K562 (cell line): ENCODE measurements at regions not wholly inside any gene's neighbourhood (a gene's known extent, or its start where the extent isn't known, plus 50 kb on each side); places are given as distances from the start of the nearest gene placed in this dataset.

Source experiments
- ATAC-seq: fragments of 200-7000 bp; cut with Tn5 transposase; 3 replicates; pipeline ENCODE4 v1.9.1; 2020; ENCODE audit warnings: moderate library complexity
- BruUV-seq: library from RNA; stranded (reverse); fragments of 400-500 nt; replicated peaks from 2 replicates; lab custom pipeline; 2021; lab: Mats Ljungman, UMichigan
- CTCF ChIA-PET: fragments of 300-600 bp; formaldehyde crosslinking; extraction: SDS; loops from one replicate; lab custom pipeline; 2021; ENCODE audit warnings: low intra/inter-chr PET ratio; lab: Yijun Ruan, JAX
- POLR2A ChIA-PET: fragments of 300-600, 350-650 bp; sonication (Branson Sonifier 250); formaldehyde crosslinking; extraction: SDS; loops from one replicate; lab custom pipeline; 2021; ENCODE audit warnings: antibody characterized with exemption, inconsistent platforms; lab: Yijun Ruan, JAX
- DNase-seq, 4 experiments: peaks; one replicate each; pipeline versions ENCODE4 v3.0.0 to v3.0.0-alpha.2; 2011 to 2018; ENCODE audit warnings: low spot score in 3 of 4, mixed read lengths in 3 of 4; ENCODE audit errors: extremely low read depth in 1 of 4
- FAIRE-seq: peaks from 2 replicates; lab custom pipeline; 2011; peaks lifted over from hg19 to GRCh38; lab: Jason Lieb, UNC
- H2AFZ ChIP-seq: 2 replicates; pipeline ENCODE4 v1.6.0; 2011; ENCODE audit warnings: low read depth, low read length, control low read depth, inconsistent platforms
- H3K27ac ChIP-seq: fragments of 200-600 bp; 3 replicates; pipeline ENCODE4 v1.8.0; 2011; ENCODE audit warnings: low read depth, mild to moderate bottlenecking, control low read depth, inconsistent platforms, low read length, moderate library complexity, mixed read lengths; ENCODE audit errors: extremely low read depth
- H3K27me3 ChIP-seq, 2 experiments: fragments of 300-600 bp in 1 of 2; 2 replicates in 1 of 2; 3 replicates in 1 of 2; pipeline versions ENCODE4 v1.6.0 to v1.8.0; 2011; ENCODE audit warnings: inconsistent platforms in 2 of 2, low read length in 2 of 2, mild to moderate bottlenecking in 1 of 2, mixed read lengths in 1 of 2, moderate library complexity in 1 of 2; ENCODE audit not compliant: control insufficient read depth in 2 of 2, insufficient read depth in 2 of 2
- H3K36me3 ChIP-seq: fragments of 300-600 bp; 3 replicates; pipeline ENCODE4 v1.8.0; 2011; ENCODE audit warnings: mild to moderate bottlenecking, low read length, inconsistent platforms; ENCODE audit not compliant: control insufficient read depth, insufficient read depth
- H3K4me1 ChIP-seq, 2 experiments: fragments of 200-600 bp in 1 of 2; replicated peaks in 1 of 2; 2 replicates in 1 of 2; 3 replicates in 1 of 2; pipeline versions ENCODE4 v1.5.1 to v1.8.0; 2011; ENCODE audit warnings: inconsistent platforms in 2 of 2, low read length in 2 of 2, mild to moderate bottlenecking in 1 of 2, mixed read lengths in 1 of 2, moderate library complexity in 1 of 2; ENCODE audit not compliant: control insufficient read depth in 2 of 2, insufficient read depth in 2 of 2
- H3K4me2 ChIP-seq: 2 replicates; pipeline ENCODE4 v1.6.1; 2011; ENCODE audit warnings: low read length, control low read depth, inconsistent platforms, mixed read lengths; ENCODE audit not compliant: insufficient read depth
- H3K4me3 ChIP-seq: fragments of 200-600 bp; sonication (generic), shearing (Covaris generic); 2 replicates; pipeline ENCODE4 v1.5.1; 2016; ENCODE audit warnings: control low read depth, inconsistent platforms
- H3K79me2 ChIP-seq: fragments of 200-600 bp; 3 replicates; pipeline ENCODE4 v1.8.0; 2011; ENCODE audit warnings: low read length, inconsistent platforms; ENCODE audit not compliant: control insufficient read depth, insufficient read depth
- H3K9ac ChIP-seq, 2 experiments: 2 replicates each; pipeline versions ENCODE4 v1.6.0 to v1.6.1; 2011; ENCODE audit warnings: low read depth in 2 of 2, low read length in 2 of 2, control low read depth in 1 of 2, inconsistent platforms in 1 of 2, mild to moderate bottlenecking in 1 of 2, mixed read lengths in 1 of 2; ENCODE audit not compliant: insufficient read depth in 1 of 2
- H3K9me1 ChIP-seq: one replicate; pipeline ENCODE4 v1.6.0; 2011; ENCODE audit warnings: inconsistent platforms, mild to moderate bottlenecking, low read length, moderate library complexity; ENCODE audit not compliant: control insufficient read depth, insufficient read depth
- H3K9me3 ChIP-seq: replicated peaks from 2 replicates; pipeline ENCODE4 v1.5.1; 2011; ENCODE audit warnings: low read depth, low read length, inconsistent platforms; ENCODE audit not compliant: control insufficient read depth, insufficient read depth
- H4K20me1 ChIP-seq: replicated peaks from 2 replicates; pipeline ENCODE4 v1.6.1; 2011; ENCODE audit warnings: low read length, inconsistent platforms, mixed read lengths; ENCODE audit not compliant: control insufficient read depth, insufficient read depth
- CHD4 ChIP-seq: fragments of 200-600 bp; sonication (generic); IDR thresholded peaks from 3 replicates; pipeline ENCODE4 v1.6.1; 2012; ENCODE audit warnings: low read depth, mild to moderate bottlenecking, mixed read lengths, low read length, inconsistent platforms; ENCODE audit not compliant: insufficient read depth, insufficient replicate concordance, poor library complexity, severe bottlenecking
- CREB5 ChIP-seq: fragments of 250-450 bp; sonication (Bioruptor Pico); IDR thresholded peaks from 2 replicates; pipeline ENCODE4 v1.5.0; 2020; ENCODE audit warnings: mild to moderate bottlenecking
- CTCFL ChIP-seq: IDR thresholded peaks from 2 replicates; pipeline ENCODE4 v1.6.1; 2011; ENCODE audit warnings: borderline replicate concordance, low read depth, mild to moderate bottlenecking, moderate library complexity, low read length; ENCODE audit not compliant: insufficient read depth, poor library complexity, severe bottlenecking
- LARP7 ChIP-seq: fragments of 450-650 bp; IDR thresholded peaks from 2 replicates; pipeline ENCODE4 v1.6.1; 2016
- MYBL2 ChIP-seq, 2 experiments: fragments of 450-650 bp in 1 of 2; sonication (generic) in 1 of 2; formaldehyde crosslinking in 1 of 2; IDR thresholded peaks; 2 replicates each; pipeline versions ENCODE4 v1.6.1 to v1.8.1; 2017 to 2022; ENCODE audit warnings: borderline replicate concordance in 1 of 2, inconsistent platforms in 1 of 2, low read depth in 1 of 2, mild to moderate bottlenecking in 1 of 2, missing genetic modification reagents in 1 of 2, moderate library complexity in 1 of 2
- NFATC3 ChIP-seq: fragments of 450-650 bp; IDR thresholded peaks from 2 replicates; pipeline ENCODE4 v1.6.1; 2017; ENCODE audit warnings: mild to moderate bottlenecking
- RBM34 ChIP-seq: fragments of 200-400 bp; formaldehyde crosslinking; IDR thresholded peaks from 2 replicates; pipeline ENCODE4 v1.6.1; 2018; ENCODE audit warnings: low read length, borderline replicate concordance; ENCODE audit not compliant: insufficient read depth
- UBTF ChIP-seq, 2 experiments: IDR thresholded peaks; 2 replicates each; pipeline ENCODE4 v1.6.1; 2012; ENCODE audit warnings: improper control_type of control experiment in 2 of 2, low read depth in 2 of 2, low read length in 2 of 2, borderline replicate concordance in 1 of 2
- ZNF79 ChIP-seq: fragments of 250-450 bp; sonication (Bioruptor Pico); IDR thresholded peaks from 2 replicates; pipeline ENCODE4 v1.4.0; 2020; ENCODE audit warnings: low read depth, mild to moderate bottlenecking, moderate library complexity
- WGBS: fragments of 100-300 bp; shearing (Covaris generic); methylation state at CpG from one replicate; pipeline ENCODE4 v1.1.6; 2016; ENCODE audit warnings: low coverage, mixed read lengths; ENCODE audit not compliant: insufficient coverage; ENCODE audit errors: missing lambda C conversion rate; 5-methylcytosine and 5-hydroxymethylcytosine counted together
- in situ Hi-C: fragments of 300-500 bp; cut with MboI; formaldehyde crosslinking; loops from 4 replicates; pipeline ENCODE4 v1.15.0; 2018; ENCODE audit warnings: inconsistent platforms, mixed read lengths
- intact Hi-C: fragments of 100-400 bp; cut with micrococcal nuclease; formaldehyde crosslinking; loops from 2 replicates; pipeline ENCODE4 v1.14.2; 2022
- TF ChIP-seq, protein P1 (sequence below): fragments of 250-450 bp; sonication (Bioruptor Pico); IDR thresholded peaks from 2 replicates; pipeline ENCODE4 v1.9.0; 2021; ENCODE audit warnings: mild to moderate bottlenecking
- TF ChIP-seq, protein P2 (sequence below): sonication (generic); formaldehyde crosslinking; IDR thresholded peaks from 2 replicates; pipeline ENCODE4 v1.8.1; 2023; ENCODE audit warnings: mild to moderate bottlenecking, missing genetic modification reagents

DNA sequence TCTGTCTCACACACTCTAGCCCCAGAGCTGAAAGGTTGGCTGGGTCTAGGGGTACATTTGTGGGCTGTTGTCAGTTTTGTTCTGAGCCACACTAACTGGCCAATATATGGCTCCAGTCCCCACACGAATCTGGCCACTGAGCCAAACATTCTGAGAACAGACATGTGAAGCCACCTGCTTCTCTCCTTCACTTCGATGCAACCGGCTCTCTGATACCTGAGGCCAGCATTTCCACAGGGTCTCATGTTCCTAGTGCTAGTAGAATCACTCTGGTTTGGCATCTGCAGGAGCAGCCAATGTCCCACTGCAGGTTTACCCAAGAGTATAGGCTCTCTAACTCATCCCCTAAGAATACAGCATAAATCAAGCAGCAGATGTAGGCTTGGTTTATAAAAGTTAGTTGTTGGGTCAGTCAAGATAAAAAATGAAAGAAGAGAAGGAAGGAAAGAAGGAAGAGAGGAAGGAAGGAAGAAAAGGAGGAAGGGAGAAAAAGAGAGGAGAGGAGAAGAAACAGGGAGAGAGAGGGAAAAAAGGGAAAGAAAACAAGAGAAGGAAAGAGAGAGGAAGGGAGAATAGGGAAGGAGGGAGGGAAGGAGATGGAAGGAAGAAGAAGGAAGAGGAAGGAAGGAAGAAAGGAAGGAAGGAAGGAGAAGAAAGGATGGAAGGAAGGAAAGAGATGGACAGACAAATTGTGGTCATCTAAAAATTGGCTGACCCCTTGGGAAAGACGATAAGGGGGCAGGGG lies 75.1 kb downstream of the STRA8 start:
- Histone ChIP-seq H3K9ac (no peak overlapping the region), H3K27ac (no peak overlapping the region), H2AFZ (no peak overlapping the region), H3K79me2 (no peaks in the 10 kb centered on the region), H4K20me1 (no peaks in the 10 kb centered on the region), H3K9me1 (no peaks in the 10 kb centered on the region), H3K4me1 (no peaks in the 10 kb centered on the region), H3K4me2 (no peak overlapping the region), H3K9me3 (no peaks in the 10 kb centered on the region), H3K4me3 (no peak overlapping the region), H3K36me3 (no peaks in the 10 kb centered on the region), H3K27me3 (peaks cover 34 to 58% of the 10 kb centered on the region in 2 experiments; a peak in 4 of 5 replicates)
- intact Hi-C loops, result no loop called here
- no TSS peak for BruUV-seq
- FAIRE-seq (no peak), DNase-seq (no peak), ATAC-seq (no peak)
- ChIA-PET CTCF (no interaction called here), POLR2A (no interaction called here)
- WGBS, result 1% methylated on average over 4 of the region's 4 CpGs
- in situ Hi-C loops, result no loop called here
- TF ChIP-seq CHD4 (no peak), MYBL2 (IDR thresholded peaks at IDR 0.05; ENCODE audit: low read depth) (no peak), MYBL2 (CRISPR knock-in tag; IDR thresholded peaks at IDR 0.05; ENCODE audit: borderline replicate concordance) (no peak), RBM34 (no peak), NFATC3 (no peak), CREB5 (CRISPR knock-in tag) (no peak), ZNF79 (CRISPR knock-in tag) (no peak), LARP7 (0 out of 2 replicates have a peak, but pooled peaks have one; percentile 25), CTCFL (no peak), UBTF (IDR thresholded peaks at IDR 0.05; ENCODE audit: borderline replicate concordance in 1 of 2, low read depth in 2 of 2, low read length in 2 of 2) (no peak)
- TF ChIP-seq, protein P1, sequence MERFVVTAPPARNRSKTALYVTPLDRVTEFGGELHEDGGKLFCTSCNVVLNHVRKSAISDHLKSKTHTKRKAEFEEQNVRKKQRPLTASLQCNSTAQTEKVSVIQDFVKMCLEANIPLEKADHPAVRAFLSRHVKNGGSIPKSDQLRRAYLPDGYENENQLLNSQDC, result no peak
- TF ChIP-seq, protein P2, sequence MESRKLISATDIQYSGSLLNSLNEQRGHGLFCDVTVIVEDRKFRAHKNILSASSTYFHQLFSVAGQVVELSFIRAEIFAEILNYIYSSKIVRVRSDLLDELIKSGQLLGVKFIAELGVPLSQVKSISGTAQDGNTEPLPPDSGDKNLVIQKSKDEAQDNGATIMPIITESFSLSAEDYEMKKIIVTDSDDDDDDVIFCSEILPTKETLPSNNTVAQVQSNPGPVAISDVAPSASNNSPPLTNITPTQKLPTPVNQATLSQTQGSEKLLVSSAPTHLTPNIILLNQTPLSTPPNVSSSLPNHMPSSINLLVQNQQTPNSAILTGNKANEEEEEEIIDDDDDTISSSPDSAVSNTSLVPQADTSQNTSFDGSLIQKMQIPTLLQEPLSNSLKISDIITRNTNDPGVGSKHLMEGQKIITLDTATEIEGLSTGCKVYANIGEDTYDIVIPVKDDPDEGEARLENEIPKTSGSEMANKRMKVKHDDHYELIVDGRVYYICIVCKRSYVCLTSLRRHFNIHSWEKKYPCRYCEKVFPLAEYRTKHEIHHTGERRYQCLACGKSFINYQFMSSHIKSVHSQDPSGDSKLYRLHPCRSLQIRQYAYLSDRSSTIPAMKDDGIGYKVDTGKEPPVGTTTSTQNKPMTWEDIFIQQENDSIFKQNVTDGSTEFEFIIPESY (CRISPR knock-in tag), result no peak
